GM18511 (cell line): ENCODE measurements at regions not wholly inside any gene's neighbourhood (a gene's known extent, or its start where the extent isn't known, plus 50 kb on each side); places are given as distances from the start of the nearest gene placed in this dataset.
A peak's percentile ranks its signal among the peaks of the same experiment; 100 is the strongest.

Experiments used
- ATAC-seq: cut with Tn5 transposase; IDR thresholded peaks from one replicate; pipeline ENCODE4 v1.9.1; 2021; ENCODE audit warnings: mild to moderate bottlenecking, moderate library complexity; ENCODE audit not compliant: unreplicated experiment

GRCh38 chr15:94177112-94177511 lies 54.2 kb upstream of the MCTP2 start:
- ATAC-seq: no peak

GRCh38 chr15:94175420-94175819 lies 55.9 kb upstream of the MCTP2 start:
- no peak for ATAC-seq

- ATAC-seq: peak; percentile 94
Observed at GRCh38 chr15:94174399-94174802, 57.0 kb upstream of the MCTP2 start.

- ATAC-seq: no peak
Observed at GRCh38 chr15:94168250-94168649, 63.1 kb upstream of the MCTP2 start.

GRCh38 chr15:94164971-94165370 lies 66.4 kb upstream of the MCTP2 start:
- no peak for ATAC-seq

GRCh38 chr15:94164202-94164807 lies 67.1 kb upstream of the MCTP2 start:
- peak; percentile 58 for ATAC-seq

- ATAC-seq: no peak
Observed at GRCh38 chr15:94162939-94163338, 68.4 kb upstream of the MCTP2 start.

GRCh38 chr15:94154255-94154654 lies 77.1 kb upstream of the MCTP2 start:
- ATAC-seq: no peak

GRCh38 chr15:94145046-94145445 lies 86.3 kb upstream of the MCTP2 start:
- ATAC-seq: no peak

GRCh38 chr15:94141802-94142201 lies 89.6 kb upstream of the MCTP2 start:
- ATAC-seq: no peak

- no peak for ATAC-seq
Observed at GRCh38 chr15:94135486-94136147, 95.7 kb upstream of the MCTP2 start.

- ATAC-seq: no peak
Observed at GRCh38 chr15:94131875-94132274, 99.5 kb upstream of the MCTP2 start.

GRCh38 chr15:94130504-94130903 lies 100.9 kb upstream of the MCTP2 start:
- ATAC-seq: no peak

- ATAC-seq: no peak
Observed at GRCh38 chr15:94127006-94127405, 104.4 kb upstream of the MCTP2 start.

GRCh38 chr15:94125698-94126097 lies 105.7 kb upstream of the MCTP2 start:
- ATAC-seq: no peak

GRCh38 chr15:94125156-94125555 lies 106.2 kb upstream of the MCTP2 start:
- ATAC-seq: no peak

GRCh38 chr15:94122516-94122915 lies 108.8 kb upstream of the MCTP2 start:
- ATAC-seq: no peak

GRCh38 chr15:94119923-94120775 lies 111.2 kb upstream of the MCTP2 start:
- peak; percentile 100 for ATAC-seq

GRCh38 chr15:94119298-94119811 lies 112.0 kb upstream of the MCTP2 start:
- peak; percentile 26 for ATAC-seq

- ATAC-seq: no peak
Observed at GRCh38 chr15:94110476-94111130, 120.8 kb upstream of the MCTP2 start.

GRCh38 chr15:94107652-94108051 lies 123.7 kb upstream of the MCTP2 start:
- no peak for ATAC-seq
